ENCODE measurements at regions not wholly inside any gene's neighbourhood (a gene's known extent, or its start where the extent isn't known, plus 50 kb on each side); places are given as distances from the start of the nearest gene placed in this dataset.
A peak's percentile ranks its signal among the peaks of the same experiment; 100 is the strongest.

DNA sequence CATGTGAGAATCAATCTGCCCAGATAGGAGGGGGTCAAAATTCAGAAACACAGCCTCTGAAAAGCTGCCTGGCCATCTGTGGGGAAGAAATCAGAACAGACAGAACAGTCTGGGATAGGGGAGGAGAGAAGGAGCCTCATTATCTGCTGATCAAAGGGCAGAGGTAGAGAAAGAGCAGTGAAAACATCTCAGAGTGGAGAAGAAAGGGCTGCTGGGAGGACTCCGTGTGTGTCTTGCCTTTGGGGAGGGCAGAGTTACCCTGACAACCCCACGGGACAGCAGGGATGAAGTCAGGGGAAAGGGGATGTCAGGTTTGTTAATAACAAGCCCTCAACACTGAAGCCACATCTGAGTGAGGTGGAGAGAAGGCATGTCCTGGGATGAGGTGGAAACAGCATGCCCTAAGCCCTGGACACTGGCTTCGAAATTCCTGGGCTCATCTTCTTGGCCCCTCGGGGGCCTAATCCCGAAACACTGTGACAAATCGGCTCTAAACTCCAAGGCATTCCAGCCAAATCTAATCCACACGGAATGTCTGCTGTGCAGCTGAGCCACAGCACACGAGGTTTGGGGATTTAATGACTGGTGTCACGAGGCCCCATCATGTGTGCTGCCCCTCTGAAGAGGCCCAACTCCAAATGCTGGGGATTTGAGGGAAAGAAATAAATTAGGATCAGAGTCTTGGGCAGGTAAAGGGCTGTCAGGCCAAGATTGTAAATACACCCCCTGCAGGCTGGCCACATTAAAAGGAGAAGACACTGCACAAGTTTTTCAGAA is 82.8 kb upstream of the FGFR2 start:
- Histone ChIP-seq H3K27ac (no peak overlapping the region), H3K9me3 (no peaks in the 10 kb centered on the region), H3K4me3 (no peak overlapping the region), H3K4me2 (no peak overlapping the region), H3K4me1 (no peaks in the 10 kb centered on the region)
- FAIRE-seq (no peak), DNase-seq (ENCODE audit: low read depth in 1 of 2, low spot score in 1 of 2) (no peak), ATAC-seq (peak in 1 of 2 experiments; percentile 32; a peak in 2 of 6 replicates)
- CTCF ChIA-PET: interaction anchor here (1.0 kb wide), 1 partner anchor 10 kb away, joined by 6 read pairs; no protein-coding TSS in a partner anchor
- TF ChIP-seq EP300 (IDR thresholded peaks at IDR 0.05): no peak
- no peak for TF ChIP-seq ZSCAN20 (CRISPR knock-in tag; IDR thresholded peaks at IDR 0.05)
- TF ChIP-seq KDM1A (IDR thresholded peaks at IDR 0.05; ENCODE audit: low read depth): no peak
- no peak for TF ChIP-seq NR3C1 (IDR thresholded peaks at IDR 0.05)
- TF ChIP-seq, protein P1, sequence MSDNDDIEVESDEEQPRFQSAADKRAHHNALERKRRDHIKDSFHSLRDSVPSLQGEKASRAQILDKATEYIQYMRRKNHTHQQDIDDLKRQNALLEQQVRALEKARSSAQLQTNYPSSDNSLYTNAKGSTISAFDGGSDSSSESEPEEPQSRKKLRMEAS (IDR thresholded peaks at IDR 0.05): no peak
- no peak for TF ChIP-seq GATA3 (IDR thresholded peaks at IDR 0.05; ENCODE audit: borderline replicate concordance)
- TF ChIP-seq, protein P2, sequence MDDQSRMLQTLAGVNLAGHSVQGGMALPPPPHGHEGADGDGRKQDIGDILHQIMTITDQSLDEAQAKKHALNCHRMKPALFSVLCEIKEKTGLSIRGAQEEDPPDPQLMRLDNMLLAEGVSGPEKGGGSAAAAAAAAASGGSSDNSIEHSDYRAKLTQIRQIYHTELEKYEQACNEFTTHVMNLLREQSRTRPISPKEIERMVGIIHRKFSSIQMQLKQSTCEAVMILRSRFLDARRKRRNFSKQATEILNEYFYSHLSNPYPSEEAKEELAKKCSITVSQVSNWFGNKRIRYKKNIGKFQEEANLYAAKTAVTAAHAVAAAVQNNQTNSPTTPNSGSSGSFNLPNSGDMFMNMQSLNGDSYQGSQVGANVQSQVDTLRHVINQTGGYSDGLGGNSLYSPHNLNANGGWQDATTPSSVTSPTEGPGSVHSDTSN (IDR thresholded peaks at IDR 0.05): no peak
- POLR2A ChIA-PET: no interaction called here
- WGBS (ENCODE audit: missing lambda C conversion rate): 24% methylated on average over 9 of the region's 9 CpGs

DNA sequence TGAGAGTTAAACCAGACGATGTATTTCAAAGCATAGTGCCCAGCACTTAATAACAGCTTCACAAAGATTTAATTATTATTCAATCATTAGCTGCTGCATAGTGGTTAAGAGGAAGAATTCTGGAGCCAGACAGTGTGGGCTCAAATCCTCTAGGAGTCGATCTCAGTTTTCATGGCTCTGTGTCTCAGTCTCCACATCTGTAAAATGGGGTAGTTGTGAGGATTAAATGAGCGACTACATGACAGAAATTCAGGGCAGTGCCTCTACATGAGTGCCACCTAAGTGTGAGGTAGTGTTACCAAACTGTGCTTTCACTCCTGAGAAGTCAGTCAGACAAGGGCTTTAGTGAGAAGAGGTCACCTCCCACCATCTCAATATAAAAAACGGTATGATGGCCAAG is 81.7 kb upstream of the FGFR2 start:
- Histone ChIP-seq H3K4me2 (no peak overlapping the region), H3K27ac (no peak overlapping the region), H3K4me1 (no peaks in the 10 kb centered on the region), H3K9me3 (peaks cover 6% of the 10 kb centered on the region; the same call in 2 of the 3 replicates), H3K4me3 (no peak overlapping the region)
- FAIRE-seq: no peak
- WGBS (ENCODE audit: missing lambda C conversion rate): 17% methylated on average over 4 of the region's 4 CpGs
- CTCF ChIA-PET: interaction anchor here (1.0 to 1.4 kb wide), 2 partner anchors 9 to 71 kb away, joined by 3 to 6 read pairs; no protein-coding TSS in a partner anchor
- no peak for TF ChIP-seq KDM1A (IDR thresholded peaks at IDR 0.05; ENCODE audit: low read depth)
- TF ChIP-seq RAD21 (conservative IDR thresholded peaks at IDR 0.05 in 1 of 2, IDR thresholded peaks at IDR 0.05 in 1 of 2): no peak
- TF ChIP-seq POLR2AphosphoS2 (conservative IDR thresholded peaks at IDR 0.05; ENCODE audit: low read length): no peak
- TF ChIP-seq RNF2 (IDR thresholded peaks at IDR 0.05; ENCODE audit: borderline replicate concordance, low read depth): no peak
- no peak for TF ChIP-seq HDAC2 (IDR thresholded peaks at IDR 0.05)
- no peak for TF ChIP-seq FOSL2 (IDR thresholded peaks at IDR 0.05)
- TF ChIP-seq FOSL2 (CRISPR knock-in tag; IDR thresholded peaks at IDR 0.05): no peak
- TF ChIP-seq EHF (CRISPR knock-in tag; IDR thresholded peaks at IDR 0.05): no peak
- TF ChIP-seq, protein P3, sequence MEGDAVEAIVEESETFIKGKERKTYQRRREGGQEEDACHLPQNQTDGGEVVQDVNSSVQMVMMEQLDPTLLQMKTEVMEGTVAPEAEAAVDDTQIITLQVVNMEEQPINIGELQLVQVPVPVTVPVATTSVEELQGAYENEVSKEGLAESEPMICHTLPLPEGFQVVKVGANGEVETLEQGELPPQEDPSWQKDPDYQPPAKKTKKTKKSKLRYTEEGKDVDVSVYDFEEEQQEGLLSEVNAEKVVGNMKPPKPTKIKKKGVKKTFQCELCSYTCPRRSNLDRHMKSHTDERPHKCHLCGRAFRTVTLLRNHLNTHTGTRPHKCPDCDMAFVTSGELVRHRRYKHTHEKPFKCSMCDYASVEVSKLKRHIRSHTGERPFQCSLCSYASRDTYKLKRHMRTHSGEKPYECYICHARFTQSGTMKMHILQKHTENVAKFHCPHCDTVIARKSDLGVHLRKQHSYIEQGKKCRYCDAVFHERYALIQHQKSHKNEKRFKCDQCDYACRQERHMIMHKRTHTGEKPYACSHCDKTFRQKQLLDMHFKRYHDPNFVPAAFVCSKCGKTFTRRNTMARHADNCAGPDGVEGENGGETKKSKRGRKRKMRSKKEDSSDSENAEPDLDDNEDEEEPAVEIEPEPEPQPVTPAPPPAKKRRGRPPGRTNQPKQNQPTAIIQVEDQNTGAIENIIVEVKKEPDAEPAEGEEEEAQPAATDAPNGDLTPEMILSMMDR (IDR thresholded peaks at IDR 0.05): no peak
- TF ChIP-seq, protein P2 (IDR thresholded peaks at IDR 0.05): no peak
- TF ChIP-seq SREBF2 (IDR thresholded peaks at IDR 0.05): no peak
- TF ChIP-seq PHF8 (IDR thresholded peaks at IDR 0.05; ENCODE audit: borderline replicate concordance, low read depth): no peak
- DNase-seq (ENCODE audit: low read depth in 1 of 2, low spot score in 1 of 2): no peak
- no peak for ATAC-seq
- POLR2A ChIA-PET: no interaction called here

DNA sequence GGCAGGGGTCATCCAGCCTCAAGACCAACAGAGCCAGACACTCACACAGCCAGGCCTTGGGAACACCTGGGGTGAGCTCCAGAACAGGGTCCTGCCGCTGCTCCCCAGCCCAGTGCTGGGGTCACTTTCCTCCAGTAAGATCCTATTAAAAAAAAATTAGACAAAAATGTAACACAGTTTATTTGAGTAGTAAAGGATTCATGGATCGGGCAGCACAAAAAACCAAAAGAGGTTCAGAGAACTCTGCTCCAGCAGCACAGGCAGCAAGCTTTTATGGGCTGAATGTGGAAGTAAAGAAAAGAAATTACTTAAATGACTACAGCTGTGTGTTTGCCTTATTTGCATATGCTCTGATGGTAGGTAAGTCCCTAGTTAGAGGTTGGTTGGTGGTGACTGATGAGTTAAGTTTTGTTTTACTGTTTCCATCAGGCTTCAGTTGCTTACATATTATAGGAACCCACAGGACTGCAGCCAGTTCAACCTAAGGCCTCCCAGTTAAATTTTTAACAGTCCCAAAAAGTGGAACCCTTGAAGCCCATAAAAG is 80.5 kb upstream of the FGFR2 start:
- H3K4me1 ChIP-seq: no peaks in the 10 kb centered on the region
- no peak for DNase-seq (ENCODE audit: low read depth in 1 of 2, low spot score in 1 of 2)
- 49% methylated on average over 2 of the region's 2 CpGs for WGBS (ENCODE audit: missing lambda C conversion rate)
- FAIRE-seq: no peak
- H3K4me3 ChIP-seq: no peak overlapping the region
- peaks cover 12% of the 10 kb centered on the region; the same call in 2 of the 3 replicates for H3K9me3 ChIP-seq
- no peak overlapping the region for H3K4me2 ChIP-seq
- ATAC-seq: no peak
- TF ChIP-seq HEYL (CRISPR knock-in tag; IDR thresholded peaks at IDR 0.05) (no peak), MAZ (IDR thresholded peaks at IDR 0.05; ENCODE audit: borderline replicate concordance, low read depth, low read length) (no peak), ZFP36 (IDR thresholded peaks at IDR 0.05; ENCODE audit: borderline replicate concordance, partially characterized antibody) (no peak), RNF2 (IDR thresholded peaks at IDR 0.05; ENCODE audit: borderline replicate concordance, low read depth) (no peak)
- TF ChIP-seq, protein P4, sequence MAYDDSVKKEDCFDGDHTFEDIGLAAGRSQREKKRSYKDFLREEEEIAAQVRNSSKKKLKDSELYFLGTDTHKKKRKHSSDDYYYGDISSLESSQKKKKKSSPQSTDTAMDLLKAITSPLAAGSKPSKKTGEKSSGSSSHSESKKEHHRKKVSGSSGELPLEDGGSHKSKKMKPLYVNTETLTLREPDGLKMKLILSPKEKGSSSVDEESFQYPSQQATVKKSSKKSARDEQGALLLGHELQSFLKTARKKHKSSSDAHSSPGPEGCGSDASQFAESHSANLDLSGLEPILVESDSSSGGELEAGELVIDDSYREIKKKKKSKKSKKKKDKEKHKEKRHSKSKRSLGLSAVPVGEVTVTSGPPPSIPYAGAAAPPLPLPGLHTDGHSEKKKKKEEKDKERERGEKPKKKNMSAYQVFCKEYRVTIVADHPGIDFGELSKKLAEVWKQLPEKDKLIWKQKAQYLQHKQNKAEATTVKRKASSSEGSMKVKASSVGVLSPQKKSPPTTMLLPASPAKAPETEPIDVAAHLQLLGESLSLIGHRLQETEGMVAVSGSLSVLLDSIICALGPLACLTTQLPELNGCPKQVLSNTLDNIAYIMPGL (CRISPR knock-in tag; IDR thresholded peaks at IDR 0.05; ENCODE audit: borderline replicate concordance): no peak
- ChIA-PET POLR2A (no interaction called here), CTCF (interaction anchor here (0.9 to 1.4 kb wide), 2 partner anchors 70 to 736 kb away, joined by 3 read pairs; no protein-coding TSS in a partner anchor)
- H3K27ac ChIP-seq: no peak overlapping the region

Data from A549 (cell line).